Transverse colon (tissue), 4 donors: ENCODE measurements at regions not wholly inside any gene's neighbourhood (a gene's known extent, or its start where the extent isn't known, plus 50 kb on each side); places are given as distances from the start of the nearest gene placed in this dataset.

Experiments used
- DNase-seq: peaks from one replicate; pipeline ENCODE4 v3.0.0-alpha.2; 2019
- H3K27ac ChIP-seq, 4 donors: fragments of 200-600 bp; sonication (generic); 2 replicates each; pipeline ENCODE4 v1.5.1; 2016 to 2018; ENCODE audit warnings: inconsistent platforms in 4 of 4
- H3K27me3 ChIP-seq: fragments of 200-600 bp; sonication (generic); 2 replicates; pipeline ENCODE4 v1.5.1; 2017; ENCODE audit warnings: inconsistent platforms
- H3K36me3 ChIP-seq, 4 donors: fragments of 200-600 bp; sonication (generic); 2 replicates each; pipeline ENCODE4 v1.5.1; 2017 to 2019; ENCODE audit warnings: inconsistent platforms in 4 of 4
- H3K4me1 ChIP-seq, 4 donors: fragments of 200-600 bp; sonication (generic); 2 replicates each; pipeline ENCODE4 v1.5.1; 2017 to 2020; ENCODE audit warnings: inconsistent platforms in 4 of 4
- H3K4me3 ChIP-seq, 4 donors: fragments of 200-600 bp; sonication (generic); 1 replicate in 1 of 4; 2 replicates in 3 of 4; pipeline versions ENCODE4 v1.5.1 to v1.6.1; 2017 to 2019; ENCODE audit warnings: inconsistent platforms in 4 of 4
- H3K9me3 ChIP-seq, 2 donors: fragments of 200-600 bp; sonication (generic); 2 replicates each; pipeline ENCODE4 v1.5.1; 2017 to 2019; ENCODE audit warnings: inconsistent platforms in 2 of 2
- EP300 ChIP-seq: sonication (generic); formaldehyde crosslinking; IDR thresholded peaks from one replicate; pipeline ENCODE4 v1.6.1; 2017; ENCODE audit warnings: antibody characterized with exemption, low read depth
- POLR2A ChIP-seq: fragments of 450-650 bp; IDR thresholded peaks from one replicate; pipeline ENCODE4 v1.6.1; 2016; ENCODE audit warnings: antibody characterized with exemption, mild to moderate bottlenecking, moderate library complexity
- POLR2AphosphoS5 ChIP-seq, 3 donors: sonication (generic); formaldehyde crosslinking; IDR thresholded peaks; one replicate each; pipeline ENCODE4 v1.6.1; 2016; ENCODE audit warnings: antibody characterized with exemption in 3 of 3
- WGBS, 2 donors: methylation state at CpG; one replicate each; pipeline ENCODE4 v1.1.5; 2018; ENCODE audit warnings: low coverage in 1 of 2; 5-methylcytosine and 5-hydroxymethylcytosine counted together
- in situ Hi-C, 4 donors: fragments of 200-750 bp; cut with MboI; loops; one replicate each; pipeline versions ENCODE4 v1.15.0 to v1.15.1; 2017; ENCODE audit warnings: low sequenced_read_pairs in 3 of 4, low pct_ligation_motif_present in 1 of 4, low pct_unique_long_range_greater_than_20kb in 1 of 4
- intact Hi-C: fragments of 100-400 bp; cut with DNase I; formaldehyde crosslinking; loops from one replicate; pipeline ENCODE4 v1.15.1; 2023; ENCODE audit warnings: low total_unique reads
- TF ChIP-seq, protein P1 (sequence below), 5 experiments: fragments of 200-600 bp in 3 of 5; fragments of 450-650 bp in 2 of 5; sonication (generic) in 3 of 5; IDR thresholded peaks; 1 replicate in 2 of 5; 2 replicates in 3 of 5; pipeline ENCODE4 v1.5.1; 2016 to 2017; ENCODE audit warnings: antibody characterized with exemption in 5 of 5, inconsistent platforms in 3 of 5, mild to moderate bottlenecking in 2 of 5, moderate library complexity in 1 of 5

DNA sequence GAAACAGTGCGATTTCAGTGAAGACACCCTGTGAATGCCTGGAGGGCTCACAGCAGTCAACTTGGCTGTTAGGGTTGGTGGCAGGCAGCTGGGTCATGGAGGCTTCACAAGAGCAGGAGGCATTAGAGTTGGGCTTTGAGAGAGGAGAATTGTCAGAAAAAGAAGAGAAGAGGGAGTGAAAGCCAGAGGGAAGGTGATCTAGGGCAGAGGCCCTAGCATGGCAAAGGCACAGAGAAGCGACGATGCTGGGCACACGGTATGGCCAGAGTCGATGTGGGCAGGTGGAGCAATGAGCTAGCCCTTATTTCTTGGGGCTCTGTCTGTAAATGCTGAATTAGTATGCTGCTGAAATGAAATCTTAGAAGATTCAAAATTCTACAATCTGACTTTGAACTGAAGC, 52.6 kb upstream of the OLFM4 start:
- H3K4me3 ChIP-seq: no peak overlapping the region
- H3K4me1 ChIP-seq: no peaks in the 10 kb centered on the region
- WGBS, 2 donors: 75 to 94% methylated on average over 2 to 5 of the region's 5 CpGs
- no peak overlapping the region for H3K27ac ChIP-seq
- in situ Hi-C loops (no loop called here), intact Hi-C loops (no loop called here)
- H3K36me3 ChIP-seq: no peaks in the 10 kb centered on the region
- no peak for DNase-seq
- H3K9me3 ChIP-seq: no peaks in the 10 kb centered on the region
- H3K27me3 ChIP-seq: no peaks in the 10 kb centered on the region
- TF ChIP-seq EP300: no peak
- TF ChIP-seq POLR2A: no peak
- TF ChIP-seq, protein P1, sequence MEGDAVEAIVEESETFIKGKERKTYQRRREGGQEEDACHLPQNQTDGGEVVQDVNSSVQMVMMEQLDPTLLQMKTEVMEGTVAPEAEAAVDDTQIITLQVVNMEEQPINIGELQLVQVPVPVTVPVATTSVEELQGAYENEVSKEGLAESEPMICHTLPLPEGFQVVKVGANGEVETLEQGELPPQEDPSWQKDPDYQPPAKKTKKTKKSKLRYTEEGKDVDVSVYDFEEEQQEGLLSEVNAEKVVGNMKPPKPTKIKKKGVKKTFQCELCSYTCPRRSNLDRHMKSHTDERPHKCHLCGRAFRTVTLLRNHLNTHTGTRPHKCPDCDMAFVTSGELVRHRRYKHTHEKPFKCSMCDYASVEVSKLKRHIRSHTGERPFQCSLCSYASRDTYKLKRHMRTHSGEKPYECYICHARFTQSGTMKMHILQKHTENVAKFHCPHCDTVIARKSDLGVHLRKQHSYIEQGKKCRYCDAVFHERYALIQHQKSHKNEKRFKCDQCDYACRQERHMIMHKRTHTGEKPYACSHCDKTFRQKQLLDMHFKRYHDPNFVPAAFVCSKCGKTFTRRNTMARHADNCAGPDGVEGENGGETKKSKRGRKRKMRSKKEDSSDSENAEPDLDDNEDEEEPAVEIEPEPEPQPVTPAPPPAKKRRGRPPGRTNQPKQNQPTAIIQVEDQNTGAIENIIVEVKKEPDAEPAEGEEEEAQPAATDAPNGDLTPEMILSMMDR (IDR thresholded peaks at IDR 0.05): no peak
- TF ChIP-seq POLR2AphosphoS5 (IDR thresholded peaks at IDR 0.05): no peak

DNA sequence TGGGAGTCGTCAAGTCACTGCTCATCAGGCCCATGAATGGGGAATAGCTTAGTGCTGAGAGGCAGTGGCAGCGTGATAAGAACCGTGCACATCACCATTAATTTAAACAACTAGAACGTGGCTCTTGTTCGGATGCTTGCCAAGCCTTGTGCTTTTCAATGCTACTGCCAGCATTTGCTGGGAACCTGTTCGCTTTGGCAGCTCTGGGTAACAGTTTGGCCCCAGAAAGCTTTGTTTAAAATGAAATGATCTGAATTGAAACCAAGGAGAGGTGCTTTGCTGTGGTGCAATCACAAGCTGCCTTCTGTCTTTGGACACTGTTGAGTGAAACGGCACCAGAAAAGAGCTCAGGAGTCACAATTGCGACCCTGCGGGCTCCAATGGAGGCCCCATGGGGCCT, 53.5 kb upstream of the OLFM4 start:
- Histone ChIP-seq H3K27me3 (no peaks in the 10 kb centered on the region), H3K27ac (no peak overlapping the region), H3K4me1 (no peaks in the 10 kb centered on the region), H3K4me3 (no peak overlapping the region), H3K9me3 (no peaks in the 10 kb centered on the region), H3K36me3 (no peaks in the 10 kb centered on the region)
- in situ Hi-C loops (no loop called here), intact Hi-C loops (no loop called here)
- 80 to 84% methylated on average over 1 to 9 of the region's 9 CpGs for WGBS, 2 donors
- TF ChIP-seq POLR2A (no peak), EP300 (no peak), POLR2AphosphoS5 (IDR thresholded peaks at IDR 0.05) (no peak)
- TF ChIP-seq, protein P1 (IDR thresholded peaks at IDR 0.05): no peak
- DNase-seq: no peak

DNA sequence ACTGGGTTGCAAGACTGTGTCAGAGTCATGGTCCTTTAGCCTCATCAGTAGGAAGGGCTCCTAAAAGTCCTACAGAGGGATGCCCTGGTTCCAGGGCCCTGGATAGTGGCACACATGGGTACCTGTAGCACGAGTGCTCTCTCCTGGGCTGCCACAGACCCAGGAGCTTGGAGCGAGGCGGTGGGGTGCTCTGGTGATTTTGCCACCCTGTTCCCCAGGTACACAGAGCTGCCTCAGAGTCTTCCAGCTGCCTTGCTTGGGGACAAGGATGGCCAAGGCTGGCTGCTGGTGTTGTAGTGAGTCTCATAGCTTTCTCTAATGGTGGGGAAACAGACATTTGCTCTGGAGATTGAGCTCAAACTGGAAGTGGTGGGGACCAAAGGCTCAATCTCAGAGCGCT, 53.9 kb upstream of the OLFM4 start:
- Histone ChIP-seq H3K27ac (no peak overlapping the region), H3K36me3 (no peaks in the 10 kb centered on the region), H3K4me1 (no peaks in the 10 kb centered on the region), H3K9me3 (no peaks in the 10 kb centered on the region), H3K27me3 (no peaks in the 10 kb centered on the region), H3K4me3 (no peak overlapping the region)
- TF ChIP-seq POLR2AphosphoS5 (IDR thresholded peaks at IDR 0.05) (no peak), EP300 (no peak), POLR2A (no peak)
- TF ChIP-seq, protein P1 (IDR thresholded peaks at IDR 0.05): no peak
- WGBS, 2 donors: 83% methylated on average over 4 of the region's 4 CpGs; no CpG with 5 or more reads in 1 of the 2 donors
- DNase-seq: no peak
- intact Hi-C loops: no loop called here
- in situ Hi-C loops: no loop called here

DNA sequence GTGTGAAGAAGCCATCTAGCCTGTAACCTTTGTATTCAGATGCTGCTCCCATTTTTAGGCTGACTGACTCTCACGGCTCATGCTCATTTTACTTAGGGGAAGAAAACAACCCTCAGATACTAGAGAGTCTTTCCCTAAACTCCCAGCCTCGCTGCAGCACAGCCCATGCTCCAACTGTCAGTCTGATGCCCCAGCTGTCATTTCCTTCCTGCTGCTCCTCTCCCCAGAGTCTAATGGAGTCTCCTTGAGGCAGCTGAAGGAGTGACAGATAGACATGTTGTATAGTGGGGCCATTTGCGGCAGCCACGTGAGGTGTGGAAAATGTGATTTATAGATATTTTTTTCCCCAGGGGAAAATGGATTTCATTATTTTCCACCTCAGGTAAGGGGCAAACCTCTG, 59.2 kb upstream of the OLFM4 start:
- no peak for TF ChIP-seq POLR2A
- TF ChIP-seq, protein P1 (IDR thresholded peaks at IDR 0.05): no peak
- TF ChIP-seq POLR2AphosphoS5 (IDR thresholded peaks at IDR 0.05): no peak
- WGBS, 2 donors: 62% methylated on average over 4 of the region's 4 CpGs; no CpG with 5 or more reads in 1 of the 2 donors
- Histone ChIP-seq H3K27me3 (peaks cover 3% of the 10 kb centered on the region), H3K36me3 (no peaks in the 10 kb centered on the region), H3K9me3 (no peaks in the 10 kb centered on the region), H3K4me1 (peaks cover 0 to 3% (median 0%) of the 10 kb centered on the region in 4 donors), H3K27ac (no peak overlapping the region), H3K4me3 (no peak overlapping the region)
- in situ Hi-C loops: no loop called here
- no peak for DNase-seq
- intact Hi-C loops: no loop called here
